Keratinocyte (primary cell): ENCODE measurements at regions not wholly inside any gene's neighbourhood (a gene's known extent, or its start where the extent isn't known, plus 50 kb on each side); places are given as distances from the start of the nearest gene placed in this dataset.

Source experiments
- EZH2 ChIP-seq: IDR thresholded peaks from one replicate; pipeline ENCODE4 v1.6.1; 2012; ENCODE audit warnings: inconsistent platforms, mild to moderate bottlenecking, low read length, moderate library complexity
- TF ChIP-seq, protein P1 (sequence below), 3 experiments: IDR thresholded peaks in 1 of 3; conservative IDR thresholded peaks in 1 of 3; optimal IDR thresholded peaks in 1 of 3; 2 replicates in 2 of 3; 3 replicates in 1 of 3; pipeline versions ENCODE3 to v1.5.1; 2011; ENCODE audit warnings: low read length in 3 of 3, mild to moderate bottlenecking in 3 of 3, moderate library complexity in 2 of 3, control low read depth in 1 of 3, inconsistent platforms in 1 of 3; ENCODE audit not compliant: insufficient read depth in 2 of 3; ENCODE audit errors: extremely low read depth in 1 of 3

DNA sequence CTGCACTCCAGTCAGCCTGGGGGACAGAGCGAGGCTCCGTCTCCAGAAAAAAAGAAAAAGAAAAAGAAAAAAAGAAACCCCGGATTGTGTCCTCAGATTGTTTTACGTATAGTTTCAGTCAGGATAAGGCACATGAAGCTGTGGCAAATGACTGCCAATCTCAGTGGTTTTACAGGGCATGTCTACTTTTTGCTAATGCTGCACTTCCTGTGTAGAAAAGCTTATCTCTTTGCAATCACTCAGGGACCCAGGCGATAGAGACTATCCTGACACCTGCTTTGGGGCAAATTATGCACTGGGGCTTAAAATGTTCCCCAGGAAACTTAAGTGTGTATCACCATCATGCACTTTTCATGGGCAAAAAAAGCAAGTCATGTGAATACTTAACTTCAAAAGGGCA, 103.7 kb upstream of the MEIS1 start:
- no peak for TF ChIP-seq EZH2
- TF ChIP-seq, protein P1, sequence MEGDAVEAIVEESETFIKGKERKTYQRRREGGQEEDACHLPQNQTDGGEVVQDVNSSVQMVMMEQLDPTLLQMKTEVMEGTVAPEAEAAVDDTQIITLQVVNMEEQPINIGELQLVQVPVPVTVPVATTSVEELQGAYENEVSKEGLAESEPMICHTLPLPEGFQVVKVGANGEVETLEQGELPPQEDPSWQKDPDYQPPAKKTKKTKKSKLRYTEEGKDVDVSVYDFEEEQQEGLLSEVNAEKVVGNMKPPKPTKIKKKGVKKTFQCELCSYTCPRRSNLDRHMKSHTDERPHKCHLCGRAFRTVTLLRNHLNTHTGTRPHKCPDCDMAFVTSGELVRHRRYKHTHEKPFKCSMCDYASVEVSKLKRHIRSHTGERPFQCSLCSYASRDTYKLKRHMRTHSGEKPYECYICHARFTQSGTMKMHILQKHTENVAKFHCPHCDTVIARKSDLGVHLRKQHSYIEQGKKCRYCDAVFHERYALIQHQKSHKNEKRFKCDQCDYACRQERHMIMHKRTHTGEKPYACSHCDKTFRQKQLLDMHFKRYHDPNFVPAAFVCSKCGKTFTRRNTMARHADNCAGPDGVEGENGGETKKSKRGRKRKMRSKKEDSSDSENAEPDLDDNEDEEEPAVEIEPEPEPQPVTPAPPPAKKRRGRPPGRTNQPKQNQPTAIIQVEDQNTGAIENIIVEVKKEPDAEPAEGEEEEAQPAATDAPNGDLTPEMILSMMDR (optimal IDR thresholded peaks at IDR 0.05 in 1 of 3, IDR thresholded peaks at IDR 0.05 in 1 of 3, conservative IDR thresholded peaks at IDR 0.05 in 1 of 3; ENCODE audit: extremely low read depth in 1 of 3, insufficient read depth in 2 of 3, low read length in 3 of 3), result no peak
